NCI-H748 treated with DMSO at 0.1 percent for 48 hours (cell line): ENCODE measurements at regions not wholly inside any gene's neighbourhood (a gene's known extent, or its start where the extent isn't known, plus 50 kb on each side); places are given as distances from the start of the nearest gene placed in this dataset.
A peak's percentile ranks its signal among the peaks of the same experiment; 100 is the strongest.

Source experiments
- DNase-seq: peaks from one replicate; lab custom pipeline; 2025; lab: John Stamatoyannopoulos, UW

DNA sequence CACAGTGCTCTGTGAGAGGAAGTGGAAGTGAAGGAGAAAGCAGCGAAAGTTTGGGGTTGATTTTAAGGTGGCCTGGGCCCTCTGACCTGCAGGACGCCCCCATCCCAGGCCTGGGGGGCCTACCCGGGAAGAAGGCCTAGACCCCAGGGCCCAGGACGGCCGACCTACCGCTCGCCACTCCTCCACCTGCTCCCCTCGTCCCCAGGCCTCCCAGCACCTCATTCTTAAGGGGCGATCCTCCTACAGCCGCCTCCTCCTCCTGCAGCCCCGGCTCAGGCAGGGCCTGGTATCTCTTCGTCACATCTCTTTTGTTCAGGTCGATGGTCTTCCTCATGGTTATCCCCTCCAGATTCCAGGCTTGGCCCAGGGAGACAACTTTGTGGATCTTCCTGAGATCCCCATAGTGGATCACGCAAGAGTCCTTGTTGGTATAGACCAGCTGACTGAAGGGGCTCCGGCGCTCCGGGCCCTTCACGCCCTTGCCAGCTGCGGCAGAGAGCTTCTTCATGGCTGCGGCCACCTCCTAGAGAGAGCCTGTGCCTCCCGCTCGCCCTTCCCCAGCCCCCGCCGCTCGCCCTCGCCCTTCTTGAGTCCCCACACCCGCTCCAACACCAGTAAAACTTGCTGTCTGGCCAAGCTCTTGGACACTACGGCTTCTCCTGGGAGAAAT is 117.5 kb downstream of the OR13A1 start:
- DNase-seq: no peak

DNA sequence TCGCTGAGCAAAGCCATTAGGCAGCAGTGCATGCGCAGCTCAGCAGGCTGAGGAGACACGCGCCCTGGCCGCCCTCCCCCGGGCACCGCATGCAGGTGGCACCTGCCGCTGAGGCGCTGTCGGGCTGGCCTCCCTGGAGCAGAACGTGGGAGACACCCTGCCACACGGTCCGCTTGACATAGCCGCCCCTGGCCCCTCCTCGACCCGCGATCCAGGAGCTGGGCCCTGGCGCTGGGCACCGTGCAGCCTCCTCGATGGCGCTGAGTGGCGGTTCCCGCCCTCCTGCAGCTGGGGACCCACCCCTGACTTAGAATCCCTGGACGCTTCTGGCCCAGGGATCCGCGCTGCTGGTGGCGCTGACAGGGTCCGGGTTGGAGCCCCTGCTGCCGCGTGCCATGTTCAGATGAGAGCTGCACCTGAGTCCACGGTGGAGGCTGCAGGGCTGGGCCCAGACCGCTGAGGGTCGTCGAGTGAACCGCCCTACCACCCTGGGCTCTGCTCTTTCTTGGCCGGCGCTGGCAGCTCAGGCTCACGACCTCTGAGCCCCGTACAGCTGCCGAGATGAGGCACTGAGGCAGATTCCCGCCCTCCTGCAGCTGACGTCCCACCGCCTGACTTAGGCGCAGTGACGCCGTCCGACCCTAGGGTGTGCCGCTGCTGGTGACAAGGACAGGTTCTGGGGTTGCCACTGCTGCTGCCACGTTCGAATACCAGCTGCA is 116.8 kb downstream of the OR13A1 start:
- no peak for DNase-seq

DNA sequence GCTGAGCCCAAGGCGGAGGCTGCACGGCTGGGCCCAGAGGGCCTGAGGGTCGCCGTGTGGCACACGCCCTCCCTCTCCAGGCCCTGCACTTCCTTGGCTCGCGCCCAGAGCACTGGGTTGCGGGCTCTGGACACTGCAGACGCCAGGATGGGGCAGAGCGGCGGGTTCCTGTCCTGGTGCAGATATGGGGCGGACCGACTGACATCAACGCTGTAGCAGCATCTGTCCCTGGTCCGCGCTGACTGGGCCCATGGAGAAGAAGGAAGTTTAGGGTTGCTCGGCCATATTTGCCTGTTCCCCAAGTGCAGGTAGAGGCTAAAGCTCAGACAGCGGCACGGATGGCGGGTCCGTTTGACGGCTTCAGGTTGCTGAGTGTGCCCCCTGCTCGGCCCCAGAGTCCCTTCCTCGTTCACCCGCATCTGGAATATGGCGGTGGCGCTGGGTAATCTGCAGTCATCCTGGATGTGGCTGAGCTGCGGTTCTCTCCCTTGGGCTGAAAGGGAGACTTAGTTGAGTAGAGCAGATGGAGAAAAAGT is 116.1 kb downstream of the OR13A1 start:
- DNase-seq: no peak

DNA sequence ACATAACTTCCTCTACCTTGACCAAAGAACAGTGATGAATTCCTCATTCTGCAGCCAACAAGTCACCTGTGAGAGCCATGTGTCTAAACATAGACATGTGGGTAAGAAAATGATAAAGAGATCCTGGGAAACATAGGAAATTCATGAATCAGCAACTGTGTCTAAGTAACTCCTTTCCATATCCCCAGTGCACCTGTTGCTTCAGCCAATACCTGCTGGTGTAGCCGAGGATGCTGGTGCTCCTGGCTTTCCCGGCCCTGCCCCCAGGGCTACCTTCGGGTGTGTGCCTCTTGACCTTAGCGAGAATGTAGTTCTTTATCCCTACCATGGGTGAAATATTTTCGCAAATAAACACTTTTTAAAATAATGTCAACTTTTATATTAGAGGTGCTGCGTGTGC is 114.1 kb downstream of the OR13A1 start:
- DNase-seq: no peak

DNA sequence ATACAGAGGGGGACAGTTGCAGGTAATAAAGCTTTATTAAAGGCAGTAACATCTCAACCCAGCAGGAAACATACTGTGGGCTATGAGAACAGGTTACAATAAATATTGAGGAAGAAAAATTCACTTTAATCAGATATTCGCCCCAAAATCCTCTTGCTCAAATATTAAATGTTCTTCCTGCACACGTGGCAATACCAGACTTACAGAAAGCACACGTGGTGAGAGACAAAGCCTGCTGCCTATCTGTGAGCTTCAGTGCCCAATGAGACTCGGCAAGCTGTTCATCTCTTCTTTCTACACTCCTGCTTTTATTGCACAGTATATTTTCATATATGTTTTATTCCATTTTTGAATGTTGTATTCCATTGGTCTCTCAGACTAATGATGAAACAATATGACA is 113.2 kb downstream of the OR13A1 start:
- DNase-seq: no peak

DNA sequence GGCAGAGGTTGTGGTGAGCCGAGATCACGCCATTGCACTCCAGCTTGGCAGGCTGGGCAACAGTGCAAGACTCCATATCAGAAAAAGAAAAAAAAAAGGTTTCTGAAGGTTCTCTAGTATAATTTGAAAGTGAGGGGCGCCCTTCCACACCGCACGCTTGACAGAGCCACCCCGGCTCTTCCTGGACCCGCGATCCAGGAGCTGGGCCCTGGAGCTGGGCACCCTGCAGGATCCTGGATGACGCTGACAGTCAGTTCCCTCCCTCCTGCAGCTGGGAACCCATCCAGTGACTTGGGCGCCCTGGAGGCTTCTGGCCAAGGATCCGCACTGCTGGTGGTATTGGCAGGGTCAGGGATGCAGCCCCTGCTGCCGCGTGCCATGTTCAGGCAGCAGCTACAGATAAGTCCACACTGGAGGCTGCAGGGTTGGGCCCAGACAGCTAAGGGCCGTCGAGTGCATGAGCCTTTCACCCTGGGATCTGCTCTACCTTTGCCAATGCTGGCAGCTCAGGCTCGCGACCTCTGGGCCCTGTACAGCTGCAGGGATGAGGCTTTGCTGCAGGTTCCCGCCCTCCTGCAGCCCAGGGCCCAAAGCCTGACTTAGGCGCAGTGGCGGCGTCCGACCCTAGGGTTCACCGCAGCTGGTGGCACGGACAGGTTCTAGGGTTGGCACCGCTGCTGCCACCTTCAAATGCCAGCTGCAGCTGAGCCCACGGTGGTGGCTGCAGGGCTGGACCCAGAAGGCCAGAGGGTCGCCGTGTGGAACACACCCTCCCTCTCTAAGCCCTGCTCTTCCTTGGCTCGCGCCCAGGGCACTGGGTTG is 110.2 kb downstream of the OR13A1 start:
- no peak for DNase-seq

DNA sequence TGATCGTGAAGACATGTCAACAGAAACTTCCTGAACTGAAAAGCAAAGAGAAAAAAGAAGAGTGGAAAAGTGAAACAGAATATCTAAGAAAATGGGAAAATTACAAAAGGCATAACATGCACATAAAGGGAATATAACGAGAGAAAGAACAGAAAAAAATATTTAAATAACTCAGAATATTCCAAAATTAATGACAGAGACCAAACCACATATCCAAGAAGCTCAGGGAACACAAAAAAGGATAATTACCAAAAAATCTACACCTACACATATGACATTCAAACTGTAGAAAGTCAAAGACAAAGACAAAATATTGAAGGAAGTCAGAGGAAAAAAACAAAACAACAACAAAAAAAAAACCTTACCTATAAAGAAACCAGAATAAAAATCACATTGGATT is 105.5 kb downstream of the OR13A1 start:
- no peak for DNase-seq

DNA sequence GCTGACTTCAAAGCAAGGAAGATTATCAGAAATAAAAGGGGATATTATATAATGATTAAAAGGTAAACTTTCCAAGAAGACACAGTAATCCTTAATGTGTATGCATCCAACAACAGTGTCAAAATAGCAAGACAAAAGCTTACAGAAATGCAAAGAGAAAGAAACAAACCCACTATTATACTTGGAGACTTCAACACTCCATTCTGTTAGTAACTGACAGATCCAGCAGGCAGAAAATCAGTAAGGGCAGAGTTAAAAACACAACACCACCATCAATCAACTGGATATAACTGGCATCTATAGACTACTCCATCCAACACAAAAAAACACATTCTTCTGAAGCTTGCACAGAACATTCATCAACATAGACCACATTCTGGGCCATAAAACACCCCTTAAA is 103.8 kb downstream of the OR13A1 start:
- DNase-seq: no peak

DNA sequence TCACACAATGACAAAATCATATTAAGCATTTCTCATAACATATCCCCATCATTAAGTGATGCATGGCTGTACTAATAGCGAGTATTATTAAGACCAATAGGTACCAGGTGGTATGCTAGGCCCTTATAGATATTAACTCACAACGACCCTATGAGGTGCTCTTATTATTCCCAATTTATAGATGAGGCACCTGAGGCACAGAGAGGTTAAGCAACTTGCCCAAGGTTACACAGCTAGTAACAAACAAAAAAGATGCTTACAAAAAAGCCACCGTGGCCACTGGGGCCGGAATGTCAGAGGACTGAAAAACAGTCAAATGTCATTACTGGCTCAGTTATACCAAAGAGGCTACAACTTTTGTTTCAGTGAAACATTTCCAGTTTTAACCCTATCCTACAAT is 96.0 kb downstream of the OR13A1 start:
- no peak for DNase-seq

DNA sequence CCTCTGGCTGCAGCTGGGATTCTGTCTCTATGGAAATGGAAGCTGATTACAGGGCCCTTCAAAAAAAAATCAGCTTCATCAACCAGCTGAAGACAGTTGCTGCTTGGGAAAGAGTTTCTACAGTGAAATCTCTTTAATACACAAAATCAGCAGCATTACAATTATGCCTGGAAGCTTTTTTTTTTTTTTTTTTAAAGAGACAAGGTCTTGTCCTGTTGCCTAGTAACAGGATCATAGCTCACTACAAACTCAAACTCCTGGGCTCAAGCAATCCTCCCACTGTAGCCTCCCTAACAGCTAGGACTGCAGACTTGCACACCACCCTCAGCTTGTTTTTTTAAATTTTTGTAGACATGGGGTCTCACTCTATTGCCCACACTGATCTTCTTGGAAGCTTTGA is 94.5 kb downstream of the OR13A1 start:
- no peak for DNase-seq

DNA sequence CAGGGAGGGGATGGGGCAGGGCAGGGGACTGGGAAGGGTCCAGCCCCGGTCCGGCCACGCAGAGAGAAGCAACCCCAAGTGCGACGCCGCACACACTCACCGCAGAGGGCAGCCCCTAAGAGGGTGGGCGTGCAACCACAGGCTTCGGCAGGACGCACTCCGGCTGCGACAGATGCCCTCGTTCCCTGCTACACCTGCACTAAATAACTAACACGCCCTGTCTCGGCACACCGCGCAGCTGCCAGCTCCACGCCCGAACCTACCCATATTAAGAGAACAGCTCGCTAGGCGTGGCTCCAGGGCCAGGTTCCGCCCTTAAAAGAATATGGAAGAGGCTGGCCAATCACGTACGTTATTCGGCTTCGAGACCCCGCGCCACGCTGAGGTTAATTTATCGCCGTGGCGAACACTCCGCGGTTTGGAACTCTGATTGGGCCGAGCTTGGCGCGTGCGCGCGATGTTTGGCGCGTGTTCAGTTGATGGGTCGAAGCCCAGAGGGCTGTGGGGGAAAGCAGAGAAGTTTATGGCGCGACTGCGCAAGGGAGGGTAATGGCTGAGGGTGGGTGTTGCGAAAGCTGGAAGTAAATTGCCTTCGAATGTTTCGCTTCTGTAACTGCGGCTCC is 91.1 kb downstream of the OR13A1 start:
- no peak for DNase-seq

DNA sequence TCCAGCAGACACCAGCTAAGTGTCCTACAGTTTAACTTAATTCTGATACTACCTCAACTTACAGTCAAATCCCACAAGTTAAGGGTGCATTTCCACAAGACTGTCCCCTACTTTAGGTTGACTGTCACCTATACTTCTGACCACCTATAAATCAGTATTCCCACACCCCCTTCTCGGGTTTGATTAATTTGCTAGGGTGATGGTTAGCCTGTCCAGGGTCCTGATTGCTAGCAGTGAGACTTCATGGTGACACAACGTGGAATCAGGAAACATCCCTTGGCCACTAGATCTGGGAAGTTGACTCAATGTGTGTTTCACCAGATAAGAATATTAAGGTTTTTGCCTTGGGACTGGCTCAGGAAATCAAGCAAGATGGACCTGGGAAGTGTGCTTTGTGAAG is 88.4 kb downstream of the OR13A1 start:
- DNase-seq: no peak

DNA sequence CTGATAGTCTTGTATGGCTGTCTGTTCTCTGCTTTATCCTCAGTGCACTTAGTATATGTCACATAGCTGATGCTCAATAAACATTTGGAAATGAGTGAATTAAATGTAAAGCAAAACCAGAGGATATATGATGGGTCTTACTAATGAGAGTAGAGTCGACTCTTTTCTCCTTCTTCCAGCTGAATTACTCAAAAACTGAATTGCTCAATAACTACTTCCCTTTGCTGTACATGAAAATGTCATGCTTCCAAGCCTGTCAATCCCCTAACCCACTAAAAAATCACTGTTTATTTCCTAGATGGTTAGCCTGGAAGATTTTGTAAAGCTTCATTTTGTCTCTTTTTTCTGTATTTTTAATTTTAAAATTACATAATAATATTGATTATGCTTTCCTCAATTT is 88.0 kb downstream of the OR13A1 start:
- no peak for DNase-seq

DNA sequence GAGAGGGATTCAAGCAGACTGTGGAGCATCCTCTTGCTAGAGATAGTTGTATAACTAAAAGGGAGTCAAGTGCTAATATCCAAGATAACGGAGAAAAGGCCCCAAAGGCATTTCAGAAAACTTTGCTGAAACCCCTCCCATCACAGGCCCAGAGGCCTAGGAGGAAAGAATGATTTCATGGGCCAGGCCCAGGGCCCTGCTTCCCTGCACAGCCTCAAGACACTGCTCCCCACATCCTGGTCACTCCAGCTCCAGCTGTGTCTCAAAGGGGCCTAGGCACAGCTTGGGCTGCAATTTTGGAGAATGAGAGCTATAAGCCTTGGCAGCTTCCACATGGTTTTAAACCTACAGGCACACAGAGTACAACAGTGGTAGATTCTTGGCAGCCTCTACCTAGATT is 85.6 kb downstream of the OR13A1 start:
- no peak for DNase-seq

DNA sequence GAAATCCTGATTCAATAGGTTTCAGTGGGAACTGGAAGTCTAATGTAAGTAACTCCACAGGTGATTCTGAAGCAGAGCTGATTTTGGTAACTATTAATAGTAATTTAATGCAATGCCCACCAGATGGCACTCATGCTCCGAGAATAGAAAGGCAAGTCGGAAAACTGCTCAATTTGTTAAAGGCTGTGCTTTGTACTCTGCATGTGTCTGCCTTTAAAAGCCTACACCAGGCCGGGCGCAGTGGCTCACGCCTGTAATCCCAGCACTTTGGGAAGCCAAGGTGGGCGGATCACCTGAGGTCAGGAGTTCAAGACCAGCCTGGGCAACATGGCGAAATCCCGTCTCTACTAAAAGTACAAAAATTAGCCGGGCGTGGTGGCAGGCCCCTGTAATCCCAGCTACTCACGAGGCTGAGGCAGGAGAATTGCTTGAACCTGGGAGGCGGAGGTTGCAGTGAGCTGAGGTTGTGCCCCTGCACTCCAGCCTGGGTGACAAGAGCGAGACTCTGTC is 80.1 kb downstream of the OR13A1 start:
- peak; percentile 37 for DNase-seq

DNA sequence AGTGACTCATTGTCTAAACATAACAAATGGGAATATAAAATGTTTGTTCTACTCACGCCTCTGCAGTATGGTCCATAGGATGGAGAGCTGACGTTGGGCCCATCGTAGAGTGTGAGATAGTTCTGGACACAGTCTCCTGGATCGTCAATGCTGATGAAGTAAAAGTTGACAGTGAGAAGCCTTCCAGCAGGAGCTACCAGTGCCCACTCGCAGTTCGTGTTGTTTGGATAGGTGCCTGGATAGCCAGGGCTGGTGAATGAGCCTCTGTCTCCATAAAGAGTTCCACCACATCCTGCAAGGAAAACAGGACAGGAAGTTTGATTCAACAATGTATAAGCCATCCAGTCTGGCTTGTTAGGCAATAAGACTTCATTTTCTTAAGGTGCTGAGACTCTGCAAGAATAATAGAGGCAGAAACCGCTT is 79.6 kb downstream of the OR13A1 start:
- no peak for DNase-seq

DNA sequence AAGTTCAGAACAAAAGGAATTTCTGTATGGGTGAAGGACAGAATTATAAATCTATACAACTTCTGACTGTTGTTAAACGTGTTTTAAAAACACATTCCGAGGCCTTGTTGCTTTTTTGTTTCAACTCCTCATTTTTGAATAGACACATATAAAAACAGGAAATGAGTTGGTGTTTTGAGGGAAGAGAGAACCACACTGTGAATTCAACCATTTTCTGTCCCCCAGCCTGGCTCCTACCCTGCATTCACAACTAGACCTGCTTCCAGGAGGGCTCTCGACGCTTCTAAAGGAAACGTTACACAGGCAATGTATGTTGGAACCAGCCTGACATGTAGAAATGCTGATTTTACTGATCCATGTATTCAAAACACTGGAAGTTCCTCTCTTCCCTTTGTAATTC is 76.5 kb downstream of the OR13A1 start:
- no peak for DNase-seq

DNA sequence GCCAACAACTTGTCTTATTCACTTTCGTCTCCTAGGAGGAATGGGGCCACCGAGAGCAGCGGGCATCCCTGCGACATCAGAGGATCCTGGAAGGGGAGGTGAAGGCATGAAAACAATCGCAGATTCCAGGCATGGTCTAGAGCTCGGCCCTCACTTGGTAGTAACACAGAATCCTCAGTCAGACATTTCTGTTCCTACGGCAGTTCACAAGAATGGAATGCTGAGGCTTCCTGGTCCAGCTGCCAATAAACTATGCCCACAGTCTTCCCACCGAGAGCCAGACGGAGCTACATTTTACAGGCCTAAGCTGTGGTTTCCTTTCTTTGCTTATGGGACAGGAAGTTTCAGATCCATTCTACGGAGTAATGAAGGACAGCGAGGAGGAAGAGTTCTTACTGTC is 75.8 kb downstream of the OR13A1 start:
- DNase-seq: no peak

DNA sequence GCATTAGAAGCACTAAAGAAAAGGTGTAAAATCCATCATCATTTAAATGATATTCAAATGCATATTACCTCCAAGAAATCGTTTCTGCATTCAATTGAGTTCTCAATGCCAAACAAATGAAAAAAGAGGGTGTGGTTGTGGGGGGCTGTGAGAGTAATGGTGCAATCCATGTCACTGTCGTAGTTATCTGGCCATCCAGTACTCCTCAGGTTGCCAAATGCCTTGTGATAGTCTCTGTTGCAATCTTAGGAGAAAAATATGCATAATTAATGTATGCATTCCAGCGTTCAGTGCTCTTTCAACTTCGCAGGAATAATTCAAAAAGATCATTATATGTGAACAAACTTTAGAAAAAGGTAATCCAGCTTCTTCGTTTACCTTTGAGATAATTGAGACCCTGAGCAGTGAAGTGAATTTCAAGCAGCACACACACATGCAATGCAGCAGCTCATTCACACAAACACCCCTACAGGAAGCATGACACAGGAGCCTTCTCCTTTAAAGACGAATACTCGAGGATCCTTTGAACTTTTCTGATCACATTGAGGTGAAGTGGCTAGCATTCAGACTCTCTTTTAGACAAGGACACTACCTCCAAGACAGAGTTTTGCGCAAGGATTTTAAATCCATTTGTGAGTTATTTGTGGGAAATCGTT is 73.4 kb downstream of the OR13A1 start:
- DNase-seq: no peak

DNA sequence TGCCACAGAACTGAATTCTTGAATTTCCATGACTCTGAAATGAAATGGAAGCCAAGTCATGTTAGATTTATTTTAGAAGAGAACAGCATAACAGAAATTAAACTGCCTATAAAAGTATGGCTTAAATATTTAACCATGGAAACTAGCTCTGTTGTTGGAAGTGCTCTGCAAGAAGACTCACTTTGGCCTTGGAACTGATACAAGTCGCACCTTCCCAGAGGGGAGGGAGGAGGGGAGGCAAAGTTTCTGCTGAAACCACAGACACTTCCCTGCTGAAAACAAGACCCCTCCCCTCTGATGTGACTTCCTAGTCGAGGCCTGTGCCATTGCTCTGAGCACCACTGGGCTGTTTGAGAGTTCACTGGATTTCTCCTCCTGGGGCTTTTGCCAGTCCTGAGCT is 72.1 kb downstream of the OR13A1 start:
- DNase-seq: no peak

DNA sequence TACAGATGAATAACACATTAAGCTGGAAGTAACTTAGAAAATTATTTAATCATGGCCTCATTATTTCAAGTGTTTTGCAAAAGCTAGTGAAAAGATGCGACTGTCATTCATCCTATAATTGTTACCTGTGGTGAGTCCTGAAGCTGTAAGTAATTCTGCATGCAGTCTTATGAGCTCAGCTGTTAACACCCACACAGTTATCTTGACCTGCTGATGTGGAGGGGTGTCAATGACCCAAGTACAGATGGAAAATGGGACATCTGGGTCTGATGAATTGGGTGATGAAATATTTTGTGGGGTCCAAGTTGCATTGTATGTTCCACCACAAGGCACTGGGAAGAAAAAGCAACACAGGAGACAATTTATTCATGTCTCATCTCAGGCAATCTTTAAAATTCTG is 68.9 kb downstream of the OR13A1 start:
- DNase-seq: no peak
